AG08396 (cell line): ENCODE measurements at regions not wholly inside any gene's neighbourhood (a gene's known extent, or its start where the extent isn't known, plus 50 kb on each side); places are given as distances from the start of the nearest gene placed in this dataset.

ENCODE experiments used
- DNase-seq: peaks from one replicate; pipeline ENCODE4 v3.0.0; 2012; ENCODE audit warnings: low spot score, mixed read lengths

DNA sequence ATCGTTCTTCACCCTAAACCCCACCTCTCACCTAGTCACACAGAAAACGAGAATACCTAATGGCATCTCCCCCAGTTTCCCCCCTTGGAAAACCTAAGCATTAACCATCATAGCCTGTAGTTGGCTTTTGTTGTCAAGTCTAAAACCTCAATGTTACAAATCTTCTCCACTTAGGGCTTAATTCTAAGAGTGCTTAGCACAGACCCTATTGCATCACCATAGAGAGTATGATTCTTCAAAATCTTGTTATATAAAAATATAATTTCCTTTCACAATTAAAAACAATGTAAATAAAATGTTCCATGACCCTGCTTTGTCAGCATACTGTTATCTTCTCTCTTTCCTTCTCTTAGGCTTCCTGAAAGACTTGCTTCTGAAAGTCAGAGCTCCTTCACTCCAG is 263.2 kb upstream of the RGS18 start:
- DNase-seq, result no peak

DNA sequence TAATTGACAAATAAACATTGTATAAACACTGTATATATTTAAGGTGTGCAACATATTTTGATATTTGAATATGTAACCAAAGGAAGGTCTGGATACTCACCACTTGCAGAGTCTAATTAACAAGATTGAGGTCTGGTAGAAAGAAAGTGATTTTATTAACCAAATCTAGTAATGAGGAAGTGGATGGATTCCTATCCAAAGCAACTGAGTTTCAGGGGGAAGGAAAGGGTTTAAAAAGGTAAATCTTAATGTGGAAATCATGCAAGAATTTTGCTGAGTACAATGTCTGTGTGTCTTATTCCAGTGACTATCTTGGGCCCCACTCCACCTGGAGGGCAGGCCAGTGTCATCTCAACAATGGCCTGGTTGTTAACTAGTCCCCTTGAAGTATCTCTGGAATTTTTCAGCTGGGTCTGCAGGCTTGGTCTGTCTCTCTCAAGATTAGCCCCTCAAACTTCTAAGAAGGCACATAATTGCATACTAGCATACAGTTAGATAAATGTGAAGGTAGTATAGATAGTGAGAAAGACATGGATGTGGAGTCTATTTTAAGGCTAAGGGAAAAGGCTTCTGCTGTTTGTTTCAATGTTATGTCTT is 262.7 kb upstream of the RGS18 start:
- no peak for DNase-seq

DNA sequence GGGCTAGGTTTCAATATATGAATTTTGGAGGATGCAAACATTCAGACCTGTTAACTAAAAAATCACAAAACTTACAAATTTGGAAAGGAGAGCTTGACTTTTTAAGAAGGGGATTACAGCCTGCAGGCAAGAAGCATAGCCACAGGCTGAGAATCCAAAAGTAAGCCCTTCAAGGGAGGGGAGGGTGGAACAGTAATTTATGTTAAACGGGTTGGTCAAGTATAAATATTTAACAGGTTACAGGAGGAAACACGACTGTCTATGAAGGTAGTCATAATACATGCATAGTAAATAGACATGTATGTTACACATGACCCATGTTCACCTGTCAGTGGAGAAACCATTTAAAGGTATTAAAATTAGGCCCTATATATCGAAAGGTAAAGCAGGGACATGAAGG is 261.1 kb upstream of the RGS18 start:
- no peak for DNase-seq

DNA sequence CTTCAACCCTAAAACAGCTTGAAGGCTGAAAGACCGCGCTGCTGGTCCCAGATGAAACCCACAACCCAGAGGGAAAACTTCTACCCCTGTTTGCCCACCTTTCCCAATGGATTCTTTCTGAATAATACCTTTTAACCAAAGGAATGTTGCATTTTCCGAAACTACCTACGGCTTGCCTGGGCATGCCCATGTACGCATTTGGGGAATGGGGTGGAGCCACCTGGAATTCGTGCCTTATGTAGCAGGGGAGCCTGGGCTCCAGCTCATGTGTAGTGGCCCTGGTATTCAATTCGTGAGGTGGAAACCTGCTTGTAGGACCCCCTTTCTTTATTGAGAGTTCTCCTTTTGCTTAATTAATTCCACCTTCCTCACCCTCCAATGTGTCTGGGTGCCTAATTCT is 256.6 kb upstream of the RGS18 start:
- no peak for DNase-seq

DNA sequence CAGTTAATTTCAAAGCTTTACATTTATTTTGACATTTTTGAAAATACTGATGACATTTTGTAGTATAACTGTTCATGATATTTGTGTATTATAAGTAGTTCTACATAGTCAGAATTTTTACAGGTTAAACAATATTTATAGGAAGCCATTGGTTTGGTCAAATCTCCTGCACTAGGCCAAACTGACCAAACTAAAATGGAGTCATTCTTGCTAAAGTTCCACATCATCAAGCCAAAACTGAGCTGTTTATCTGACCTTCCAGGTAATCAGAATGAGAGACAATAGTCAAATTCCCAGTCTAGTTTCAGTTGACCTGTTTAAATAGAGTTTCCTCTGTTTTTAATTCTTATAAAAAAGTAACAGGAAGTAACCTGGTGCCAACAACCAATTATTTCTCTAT is 253.3 kb upstream of the RGS18 start:
- no peak for DNase-seq

DNA sequence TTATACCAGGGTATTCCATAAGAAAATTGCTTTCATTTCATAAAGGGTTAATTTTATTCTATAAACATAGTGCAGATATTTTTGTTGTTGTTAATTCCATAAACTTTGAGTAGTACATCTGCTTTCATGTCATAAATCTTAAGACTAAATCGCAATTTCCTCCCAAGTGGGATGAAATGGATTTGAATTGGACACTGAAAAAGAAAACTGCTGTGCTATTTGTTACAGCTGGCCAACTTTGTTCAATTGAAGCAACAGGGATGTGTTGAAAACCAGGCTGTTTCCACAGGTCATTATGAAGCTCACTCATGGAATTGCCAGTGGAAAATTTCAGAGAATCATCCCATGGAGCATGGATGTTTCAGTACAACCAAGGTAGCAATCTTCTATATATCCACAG is 252.5 kb upstream of the RGS18 start:
- no peak for DNase-seq

DNA sequence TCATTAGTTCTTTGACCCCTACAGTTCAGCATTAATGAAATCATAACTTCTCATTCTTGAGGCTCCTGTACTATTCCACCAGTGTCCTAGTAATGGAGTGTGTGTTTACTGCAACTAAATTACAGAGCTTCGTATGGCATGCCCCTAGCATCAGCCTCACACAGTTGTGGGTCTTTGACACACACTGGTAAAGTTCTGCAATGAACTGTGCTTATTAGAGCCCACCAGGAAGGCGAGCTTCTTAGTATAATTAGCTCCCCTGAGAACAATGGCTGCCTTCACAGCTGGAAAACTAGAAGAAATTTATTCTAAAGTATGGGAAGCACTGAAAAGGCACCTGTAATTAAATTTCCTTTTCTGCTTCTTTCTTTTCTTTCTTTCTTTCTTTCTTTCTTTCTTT is 251.1 kb upstream of the RGS18 start:
- no peak for DNase-seq

DNA sequence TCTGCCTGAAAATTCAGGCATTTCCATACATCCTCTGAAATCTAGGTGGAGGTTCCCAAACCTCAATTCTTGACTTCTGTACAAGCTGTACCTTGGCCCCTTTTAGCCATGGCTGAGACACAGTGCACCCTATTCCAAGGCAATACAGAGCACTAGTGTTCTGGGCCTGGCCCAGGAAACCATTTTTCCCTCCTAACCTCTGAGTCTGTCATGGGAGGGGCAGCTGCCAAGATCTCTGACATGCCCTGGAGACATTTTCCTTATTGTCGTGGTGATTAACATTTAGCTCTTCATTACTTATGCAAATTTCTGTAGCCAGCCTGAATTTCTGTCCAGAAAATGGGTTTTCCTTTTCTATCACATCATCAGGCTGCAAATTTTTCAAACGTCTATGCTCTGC is 248.0 kb upstream of the RGS18 start:
- no peak for DNase-seq

DNA sequence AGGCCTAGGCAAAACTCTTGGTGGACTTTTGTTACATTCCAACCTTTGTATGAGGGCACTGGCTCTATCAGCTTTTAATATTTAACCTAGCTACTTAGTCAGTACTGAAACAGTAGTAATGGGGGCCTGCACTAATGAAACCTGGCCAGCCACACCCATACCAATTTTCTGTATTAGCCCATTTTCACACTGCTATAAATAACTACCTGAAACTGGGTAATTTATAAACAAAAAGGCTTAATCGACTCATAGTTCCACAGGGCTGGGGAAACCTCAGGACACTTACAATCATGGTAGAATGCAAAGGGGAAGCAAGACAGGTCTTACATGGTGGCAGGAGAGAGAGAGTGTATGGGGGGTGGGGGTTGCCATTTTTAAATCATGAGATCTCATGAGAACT is 245.7 kb upstream of the RGS18 start:
- no peak for DNase-seq

DNA sequence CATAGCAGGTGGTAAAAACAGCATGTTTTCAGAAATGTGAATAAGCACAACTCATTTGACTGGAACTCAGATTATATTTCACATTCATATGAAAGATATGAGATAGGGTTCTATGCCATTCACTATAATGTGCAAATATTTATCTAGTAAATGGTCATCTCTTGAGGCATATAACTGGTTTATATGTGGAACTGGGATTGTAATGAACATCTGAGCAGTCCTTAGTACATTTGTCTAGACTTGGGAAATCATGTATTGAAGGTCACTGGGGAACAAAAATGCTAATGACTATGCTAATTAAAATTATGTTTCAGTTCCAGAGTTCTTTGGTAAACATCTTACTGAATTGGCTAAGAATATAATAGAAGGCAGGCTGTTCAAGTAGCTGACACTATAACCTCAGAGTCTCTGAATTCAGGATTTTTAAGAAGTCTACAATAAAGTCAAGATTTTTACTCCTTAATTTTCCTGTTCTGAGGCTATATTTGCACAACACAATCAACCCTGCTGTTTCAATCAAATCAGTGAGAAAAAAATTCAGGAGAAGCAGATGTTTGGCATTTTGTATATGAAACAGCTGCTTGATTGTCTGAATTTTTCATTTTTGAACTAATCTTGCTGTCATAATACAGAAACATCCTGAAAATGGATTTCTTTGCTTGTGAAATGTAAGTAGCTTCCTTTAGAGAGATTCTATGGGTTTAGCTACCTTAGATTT is 244.8 kb upstream of the RGS18 start:
- DNase-seq, result no peak

DNA sequence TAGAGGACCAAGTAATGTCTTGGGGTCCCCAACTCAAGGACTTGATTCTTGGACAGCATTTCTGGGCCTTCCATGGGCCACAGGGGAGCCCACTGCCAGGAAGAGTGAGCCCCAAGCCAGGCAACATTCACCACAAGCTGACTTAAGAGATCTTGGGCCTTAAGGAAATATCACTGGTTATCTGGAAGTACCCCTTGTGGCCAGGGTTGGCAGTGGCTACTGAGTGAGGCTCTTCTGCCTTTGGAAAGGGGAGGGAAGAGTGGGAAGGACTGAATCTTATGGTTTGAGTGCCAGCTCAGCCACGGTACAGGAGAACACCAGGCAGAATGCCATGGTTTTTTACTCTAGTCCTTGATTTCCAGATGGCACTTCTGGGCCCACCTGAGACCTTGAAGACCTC is 228.9 kb upstream of the RGS18 start:
- DNase-seq, result no peak

DNA sequence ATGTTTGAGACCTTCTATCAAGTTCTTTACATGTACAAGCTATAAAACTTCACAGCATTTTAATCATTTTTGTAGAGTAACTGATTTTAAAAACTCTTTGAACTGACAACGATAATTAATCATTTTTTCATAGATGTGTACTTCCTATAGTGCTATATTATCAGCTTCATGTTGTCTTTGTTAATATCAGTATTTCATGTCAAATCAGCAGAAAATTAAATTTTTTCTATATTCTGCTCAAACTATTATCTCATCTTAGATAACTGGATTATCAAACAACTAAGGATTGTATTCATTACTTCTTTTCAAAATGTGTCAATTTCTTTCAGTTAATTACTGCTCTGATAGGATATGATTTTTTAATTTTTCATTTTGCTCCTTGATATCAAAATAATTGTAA is 214.6 kb upstream of the RGS18 start:
- DNase-seq, result no peak

DNA sequence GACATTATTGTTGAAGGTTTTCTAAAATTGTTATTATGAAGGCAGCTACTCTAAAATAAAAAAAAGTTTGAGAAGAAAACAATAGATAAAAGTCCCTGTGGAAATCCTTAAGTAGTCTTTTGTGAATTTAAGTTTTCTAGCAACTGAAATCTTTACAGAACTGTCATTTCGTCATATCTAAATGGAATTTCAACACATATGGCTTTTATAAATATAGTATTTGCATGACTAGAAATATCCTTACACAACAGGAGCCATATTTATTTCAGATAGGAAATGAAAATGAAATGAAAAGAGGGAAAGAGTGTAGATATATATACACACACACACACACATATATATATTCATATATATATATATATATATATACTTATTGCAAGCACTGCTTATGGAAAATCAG is 204.7 kb upstream of the RGS18 start:
- DNase-seq, result no peak

DNA sequence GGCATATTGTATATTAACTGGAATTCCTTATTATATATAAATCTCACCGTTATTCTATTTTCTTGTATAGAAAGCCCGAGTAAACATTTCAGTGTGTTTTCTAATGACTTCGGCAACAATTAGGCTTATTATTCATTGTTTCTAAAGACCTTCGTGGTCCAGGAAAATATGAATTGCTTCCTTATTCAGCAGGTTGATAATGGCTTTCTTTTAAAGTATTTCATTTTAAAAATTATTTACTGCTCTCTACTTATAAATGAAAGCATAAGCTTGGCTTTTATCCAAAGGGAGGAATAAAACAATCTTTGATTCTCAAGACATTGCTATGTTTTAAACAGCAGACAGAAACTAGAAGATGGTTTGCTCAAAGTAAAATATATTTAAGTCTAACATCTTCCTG is 198.4 kb upstream of the RGS18 start:
- DNase-seq, result no peak

DNA sequence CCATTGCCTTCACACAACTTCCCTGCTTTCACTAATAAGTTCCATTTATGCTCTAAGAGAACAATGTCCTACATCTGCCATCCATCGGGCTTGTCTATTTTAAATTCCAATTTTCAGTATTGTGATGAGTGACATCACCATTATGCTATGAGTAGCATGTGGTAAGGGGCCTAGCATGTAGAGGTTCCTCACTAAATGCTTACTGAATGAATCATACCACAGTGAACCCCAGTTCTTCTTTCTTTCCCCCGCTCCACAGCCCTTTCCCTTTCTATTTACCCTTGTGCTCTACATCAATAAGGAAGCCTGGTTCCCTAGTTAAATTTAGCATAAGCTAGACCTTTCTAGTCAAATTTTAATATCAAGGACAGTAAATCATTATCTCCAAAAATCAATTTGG is 195.0 kb upstream of the RGS18 start:
- no peak for DNase-seq

DNA sequence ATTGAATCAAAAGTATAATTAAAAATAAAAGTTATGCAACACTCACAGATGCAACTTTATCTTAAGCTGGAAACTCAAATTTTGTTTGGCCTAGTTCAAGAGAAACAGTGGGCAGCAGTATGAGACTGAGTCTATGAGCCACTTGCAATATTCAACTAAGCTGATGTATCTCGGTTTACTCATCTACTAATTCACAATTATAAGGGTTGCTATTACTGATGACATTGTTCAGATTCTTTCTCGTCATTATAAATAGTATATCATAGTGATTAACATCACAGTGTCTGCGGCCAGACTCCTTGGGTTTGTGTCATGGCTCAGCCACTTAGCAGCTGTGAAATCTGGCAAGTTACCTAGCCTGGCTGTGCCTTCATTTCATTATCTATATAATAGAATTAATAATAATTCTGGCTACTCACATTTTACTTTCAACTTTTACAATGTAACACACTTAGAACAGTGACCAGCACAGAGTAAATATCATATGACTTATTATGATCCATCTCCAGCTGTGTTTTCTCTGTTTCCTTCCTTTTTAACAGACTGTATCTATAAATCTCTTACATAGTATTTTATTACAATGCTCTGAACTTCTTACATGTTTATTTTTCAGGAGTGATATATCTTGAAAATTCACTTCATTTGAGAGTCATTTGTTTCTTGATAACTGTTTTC is 194.3 kb upstream of the RGS18 start:
- no peak for DNase-seq

DNA sequence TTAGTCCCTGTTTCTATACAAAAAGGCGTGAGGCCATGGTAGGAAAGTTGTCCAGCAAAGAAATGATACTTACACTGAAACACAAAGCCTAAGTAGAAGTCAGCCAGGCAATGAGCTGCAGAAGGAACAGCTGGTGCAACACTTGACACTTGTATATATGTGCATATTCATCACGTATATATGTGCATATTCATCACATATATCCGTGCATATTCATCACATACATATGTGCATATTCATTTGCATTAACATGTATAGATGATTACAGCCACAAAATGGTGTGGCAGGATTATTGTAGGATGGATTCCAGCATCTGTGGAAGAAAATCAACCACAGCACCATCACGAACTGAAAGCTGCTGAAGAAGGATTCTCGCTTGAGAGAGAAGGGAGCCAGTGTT is 189.0 kb upstream of the RGS18 start:
- DNase-seq, result no peak

DNA sequence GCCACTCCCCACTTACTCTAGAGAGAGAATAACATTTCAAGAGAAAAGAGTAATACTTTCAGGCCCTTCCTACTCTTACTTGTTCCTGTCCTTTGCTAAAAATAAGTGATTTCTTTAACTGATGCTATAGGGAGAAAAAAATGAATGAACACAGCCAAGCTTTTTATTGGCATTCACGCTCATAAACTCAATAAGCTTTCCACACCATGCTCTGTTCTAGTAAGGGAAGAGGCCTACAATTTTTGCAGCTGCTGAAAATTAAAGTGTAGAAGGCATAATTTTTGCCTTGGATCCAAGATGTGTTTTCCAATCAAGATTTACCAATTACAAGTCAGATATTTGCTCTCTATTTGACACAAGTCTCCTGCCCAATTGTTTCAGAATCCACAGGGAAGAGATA is 188.1 kb upstream of the RGS18 start:
- no peak for DNase-seq

DNA sequence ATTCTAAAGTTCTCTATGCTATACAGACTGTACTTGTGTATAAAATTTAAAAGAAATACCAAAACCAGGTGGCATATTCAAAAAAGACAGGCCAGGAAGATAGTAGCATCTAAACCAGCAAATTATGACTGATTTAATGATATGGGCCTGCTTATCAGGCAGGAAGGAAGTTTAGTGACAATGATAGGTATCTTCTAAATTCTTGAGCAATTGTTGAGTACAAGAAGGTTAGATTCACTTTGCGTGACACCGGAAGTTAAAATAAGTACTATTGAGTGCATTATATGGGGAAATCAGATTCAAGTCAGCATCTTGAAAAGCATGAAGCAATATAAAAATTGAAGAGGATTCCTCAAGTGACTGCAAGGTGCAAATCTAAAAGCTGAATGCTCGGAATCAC is 186.8 kb upstream of the RGS18 start:
- no peak for DNase-seq

DNA sequence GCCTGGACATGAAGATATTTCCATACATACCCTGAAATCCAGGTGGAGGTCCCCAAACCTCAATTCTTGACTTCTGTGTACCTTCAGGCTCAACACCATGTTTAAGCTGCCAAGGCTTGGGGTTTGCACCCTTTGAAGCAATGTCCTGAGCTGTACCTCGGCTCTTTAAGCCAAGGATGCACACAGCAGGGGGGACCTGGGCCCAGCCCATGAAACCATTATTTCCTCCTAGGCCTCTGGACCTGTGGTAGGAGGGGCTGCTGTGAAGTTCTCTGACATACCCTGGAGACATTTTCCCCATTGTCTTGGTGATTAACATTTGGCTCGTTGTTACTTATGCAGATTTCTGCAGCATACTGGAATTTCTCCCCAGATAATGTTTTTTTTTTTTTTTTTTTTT is 184.3 kb upstream of the RGS18 start:
- DNase-seq, result no peak

DNA sequence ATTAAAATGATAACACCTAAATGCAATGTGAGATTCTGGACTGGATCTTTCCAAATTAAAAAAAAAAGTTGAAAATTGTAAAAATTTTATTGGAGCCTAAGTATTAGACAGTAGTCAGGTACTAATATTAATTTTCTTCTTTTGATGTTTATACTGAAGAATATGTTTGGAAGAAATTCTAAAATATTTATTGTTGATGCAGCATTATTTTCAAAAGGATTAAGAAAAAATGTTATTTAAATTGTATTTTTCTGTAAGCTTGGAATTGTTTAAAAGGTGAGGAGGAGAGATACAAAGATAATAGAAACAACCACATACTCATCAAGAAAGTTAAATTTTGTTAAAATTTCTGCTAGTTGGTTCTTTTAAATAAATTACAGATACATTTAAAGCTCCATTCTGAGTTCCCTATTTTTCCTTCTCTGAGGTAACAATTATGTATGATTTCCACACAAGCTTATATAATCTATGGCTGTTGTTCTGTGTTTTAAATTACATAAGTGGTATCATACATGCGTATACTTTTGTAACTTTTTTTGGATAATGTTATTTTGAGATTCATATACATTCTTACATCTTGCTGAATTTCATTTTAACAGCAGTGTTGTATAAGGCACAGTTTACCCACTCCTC is 180.3 kb upstream of the RGS18 start:
- DNase-seq, result no peak

DNA sequence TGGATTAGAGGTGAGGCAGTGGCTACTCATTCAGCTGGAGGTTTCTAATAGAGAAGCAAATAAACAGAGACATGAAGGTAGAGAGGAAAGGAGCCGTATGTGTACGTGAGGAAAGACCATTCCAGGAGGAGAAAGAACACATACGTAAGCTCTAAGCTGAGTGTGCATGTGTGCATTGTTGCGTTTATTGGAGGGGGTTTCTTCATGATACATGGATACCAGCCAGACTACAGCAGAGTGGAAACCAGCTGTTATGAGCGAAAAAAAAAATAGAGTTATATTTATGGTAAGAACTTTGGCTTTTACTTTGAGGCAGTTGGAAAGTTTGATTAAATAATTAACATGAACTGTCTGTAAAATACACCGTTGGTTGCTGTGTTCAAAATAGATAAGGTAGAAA is 173.4 kb upstream of the RGS18 start:
- no peak for DNase-seq

DNA sequence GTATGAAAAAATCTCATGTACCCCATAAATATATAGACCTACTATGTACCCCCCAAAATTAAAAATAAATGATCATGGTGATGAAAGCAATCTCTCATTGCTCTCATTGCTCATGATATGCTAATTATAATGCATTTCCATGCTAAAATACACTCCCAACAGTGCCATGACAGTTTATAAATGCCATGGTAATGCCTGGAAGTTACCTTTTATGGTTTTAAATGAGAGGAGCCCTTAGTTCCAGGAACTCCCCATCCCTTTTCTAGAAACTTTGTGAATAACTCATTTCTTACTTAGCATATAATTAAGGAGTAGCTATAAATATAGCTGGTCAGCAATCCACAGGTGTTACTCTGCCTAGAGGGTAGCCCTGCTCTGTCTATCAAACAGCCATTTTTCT is 166.1 kb upstream of the RGS18 start:
- DNase-seq, result no peak
